HUDEP-2 (cell line): ENCODE measurements at regions not wholly inside any gene's neighbourhood (a gene's known extent, or its start where the extent isn't known, plus 50 kb on each side); places are given as distances from the start of the nearest gene placed in this dataset.
"Not testable (repeated sequence)": the region's sequence is repeated elsewhere in the genome, so short reads cannot be mapped to it uniquely, and the experiment has no call there.

ENCODE experiments used
- DNase-seq, 76 experiments: peaks; one replicate each; lab custom pipeline; 2025; ENCODE audit not compliant: unreplicated experiment in 76 of 76; lab: John Stamatoyannopoulos, UW

DNA sequence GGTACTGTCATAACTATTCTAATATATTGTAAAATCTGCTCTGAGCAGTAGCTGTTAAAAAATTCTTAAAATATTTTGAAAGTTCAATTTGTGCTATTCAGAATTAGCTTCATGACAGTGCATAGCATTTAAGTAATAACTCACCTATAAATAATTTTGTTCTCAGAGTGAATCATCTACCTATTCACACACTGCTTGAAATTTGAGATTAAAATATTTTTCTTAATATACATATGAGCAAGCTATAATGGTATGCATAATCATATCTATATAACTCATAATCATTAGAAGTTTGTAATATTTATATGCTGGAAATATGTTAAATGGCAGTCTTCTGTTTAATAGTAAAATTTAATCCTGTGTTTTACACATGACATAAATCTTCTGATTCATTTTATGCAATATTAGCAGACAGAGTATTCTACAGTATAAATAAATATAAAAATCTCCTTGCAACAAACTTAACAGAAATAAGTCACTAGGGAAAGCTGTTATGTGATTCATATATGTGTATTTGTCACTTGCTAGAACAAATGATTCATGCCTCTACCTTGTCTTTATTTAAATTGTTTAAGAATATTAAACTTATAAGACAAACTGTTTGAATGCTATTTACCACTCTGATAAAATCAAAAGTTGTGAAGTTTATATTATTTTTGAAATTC, 710.8 kb downstream of the PLOD2 start:
- DNase-seq: no peak

DNA sequence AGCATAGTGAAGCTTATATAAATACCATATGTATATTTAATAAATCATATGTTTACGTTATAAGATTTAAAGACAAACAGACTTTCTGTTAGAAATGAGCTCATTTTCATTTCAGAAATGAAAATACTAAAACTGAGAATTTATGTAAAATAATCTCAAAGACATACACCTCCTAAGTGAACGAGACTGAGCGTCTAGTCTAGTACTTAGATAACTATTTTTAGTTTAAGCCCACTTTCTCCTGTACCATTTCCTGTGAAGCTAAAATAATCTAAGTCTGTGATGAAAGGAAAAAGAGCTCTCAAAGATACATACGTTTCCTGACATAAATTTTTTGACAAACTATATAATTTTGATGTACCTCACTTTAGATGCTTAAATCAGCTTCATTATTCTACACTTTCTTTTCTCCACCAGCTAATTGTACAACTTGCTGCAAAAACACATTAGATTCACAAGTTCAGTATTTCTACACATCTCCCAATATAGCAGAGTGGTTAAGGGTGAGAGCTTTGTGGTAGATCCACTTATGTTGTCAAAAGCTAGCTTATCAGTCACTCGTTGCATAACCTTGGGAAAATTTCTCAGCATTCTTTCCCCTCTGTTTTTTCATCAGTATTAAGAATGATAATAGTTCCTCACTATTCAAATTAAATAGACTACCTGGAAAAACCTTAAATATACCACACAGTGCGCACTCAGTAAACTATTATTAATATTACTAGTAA, 703.0 kb downstream of the PLOD2 start:
- DNase-seq: no peak

DNA sequence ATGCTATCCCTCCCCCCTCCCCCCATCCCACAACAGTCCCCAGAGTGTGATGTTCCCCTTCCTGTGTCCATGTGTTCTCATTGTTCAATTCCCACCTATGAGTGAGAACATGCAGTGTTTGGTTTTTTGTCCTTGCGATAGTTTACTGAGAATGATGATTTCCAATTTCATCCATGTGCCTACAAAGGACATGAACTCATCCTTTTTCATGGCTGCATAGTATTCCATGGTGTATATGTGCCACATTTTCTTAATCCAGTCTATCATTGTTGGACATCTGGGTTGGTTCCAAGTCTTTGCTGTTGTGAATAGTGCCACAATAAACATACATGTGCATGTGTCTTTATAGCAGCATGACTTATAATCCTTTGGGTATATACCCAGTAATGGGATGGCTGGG, 701.3 kb downstream of the PLOD2 start:
- not testable (repeated sequence) for DNase-seq

DNA sequence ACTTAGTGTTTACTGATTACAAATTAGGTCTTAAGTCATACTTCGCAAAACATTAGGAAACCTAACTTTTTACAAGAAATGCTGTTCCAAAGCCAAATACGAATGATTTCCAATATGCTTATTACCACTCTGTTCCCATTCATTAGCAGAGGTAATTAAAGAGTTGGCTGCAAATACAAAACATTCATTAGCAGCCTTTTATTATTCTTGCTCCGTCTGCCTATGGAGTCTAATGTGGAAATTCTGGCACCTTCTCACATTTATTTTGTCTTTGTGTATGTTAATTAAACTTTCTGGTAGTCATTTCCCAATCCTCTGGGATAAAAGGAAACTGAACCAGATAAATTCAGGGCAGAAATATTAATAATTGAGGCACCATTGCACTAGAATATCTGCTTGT, 689.0 kb downstream of the PLOD2 start:
- no peak for DNase-seq

DNA sequence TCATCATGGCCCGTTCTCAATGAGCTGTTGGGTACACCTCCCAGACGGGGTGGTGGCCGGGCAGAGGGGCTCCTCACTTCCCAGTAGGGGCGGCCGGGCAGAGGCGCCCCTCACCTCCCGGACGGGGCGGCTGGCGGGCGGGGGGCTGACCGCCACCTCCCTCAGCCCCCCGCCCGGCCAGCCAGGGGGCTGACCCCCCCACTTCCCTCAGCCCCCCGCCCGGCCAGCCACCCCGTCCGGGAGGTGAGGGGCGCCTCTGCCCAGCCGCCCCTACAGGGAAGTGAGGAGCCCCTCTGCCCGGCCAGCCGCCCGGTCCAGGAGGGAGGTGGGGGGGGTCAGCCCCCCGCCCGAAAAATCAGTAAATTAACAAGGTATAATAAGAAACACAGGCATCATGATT, 678.2 kb downstream of the PLOD2 start:
- not testable (repeated sequence) for DNase-seq

DNA sequence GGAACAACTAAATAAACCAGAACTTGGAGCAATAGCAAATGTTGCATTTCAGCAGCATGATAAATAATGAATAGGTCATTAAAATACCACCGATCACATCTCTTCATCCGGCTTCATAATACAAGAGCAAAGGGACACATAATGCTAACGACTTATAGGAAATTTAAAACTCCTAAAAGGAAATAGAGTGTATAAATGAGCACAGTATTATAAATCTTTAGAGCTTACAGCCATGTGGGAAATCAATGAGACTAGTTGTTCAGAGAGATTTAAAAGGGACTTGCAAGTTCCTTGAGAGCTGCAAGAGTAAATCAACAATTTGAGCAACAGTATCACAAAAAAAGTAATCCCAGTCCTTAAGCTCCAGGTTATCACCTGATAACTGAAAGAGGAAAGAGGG, 677.0 kb downstream of the PLOD2 start:
- DNase-seq: no peak

DNA sequence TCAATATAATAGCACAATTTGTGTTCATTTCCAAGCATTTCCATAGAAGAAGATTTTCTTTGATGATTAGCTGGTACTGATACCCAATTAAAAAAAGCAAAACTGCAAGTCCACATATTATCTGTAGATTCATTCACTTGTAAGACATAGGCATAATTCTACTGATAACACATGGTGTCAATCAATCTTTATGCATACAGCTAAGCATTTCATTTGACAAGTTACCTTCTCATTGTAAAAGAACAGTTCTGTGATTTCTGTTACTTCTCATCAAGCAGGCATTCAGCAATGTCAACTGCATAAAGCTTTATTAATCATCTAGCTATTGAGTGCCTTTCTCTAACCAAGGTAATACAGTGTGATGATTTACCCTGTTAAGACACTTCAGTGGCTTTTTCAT, 672.0 kb downstream of the PLOD2 start:
- no peak for DNase-seq

DNA sequence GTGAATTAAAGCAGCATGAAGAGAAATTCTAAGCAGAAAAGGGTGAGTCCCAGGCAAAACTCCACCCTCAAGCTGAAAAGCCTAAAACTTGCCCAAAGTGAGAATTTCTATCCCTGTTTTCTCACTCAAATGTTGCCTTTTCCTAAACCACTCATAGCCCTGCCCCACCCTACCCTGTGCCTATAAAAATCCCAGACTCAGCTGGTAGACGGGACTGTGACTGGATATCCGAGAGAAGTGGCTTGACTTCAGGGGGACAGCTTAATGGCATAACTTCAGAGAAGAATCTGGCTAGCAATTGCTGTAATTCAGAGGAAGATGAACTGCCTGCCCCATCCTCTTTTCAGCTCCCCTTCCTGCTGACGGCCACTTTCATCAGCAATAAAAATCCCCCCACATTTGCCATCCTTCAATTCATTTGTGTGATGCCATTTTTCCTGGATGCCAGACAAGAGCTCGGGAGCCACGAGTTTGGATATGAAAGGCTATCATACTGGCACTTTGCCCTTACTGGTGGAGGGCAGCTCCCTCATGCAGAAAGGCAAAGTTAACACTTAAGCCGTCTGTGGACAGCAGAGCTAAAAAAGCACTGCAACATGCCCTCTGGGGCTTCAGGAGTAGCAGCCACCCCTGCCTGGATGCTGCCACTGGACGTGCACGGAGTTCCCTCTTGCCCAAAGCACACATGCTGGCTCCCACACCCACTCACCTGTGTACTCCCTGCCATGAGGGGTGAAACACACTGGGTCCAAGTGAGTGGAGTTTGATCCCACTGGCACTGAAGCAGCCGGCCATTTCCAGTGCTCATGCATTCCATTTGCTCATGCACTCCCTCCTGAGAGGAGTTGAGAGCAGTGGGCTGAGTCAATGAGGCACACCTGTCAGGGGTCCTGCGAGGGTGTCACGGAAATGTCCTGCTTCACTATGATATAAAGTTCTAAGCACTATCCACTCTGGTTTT, 670.6 kb downstream of the PLOD2 start:
- DNase-seq: no peak

DNA sequence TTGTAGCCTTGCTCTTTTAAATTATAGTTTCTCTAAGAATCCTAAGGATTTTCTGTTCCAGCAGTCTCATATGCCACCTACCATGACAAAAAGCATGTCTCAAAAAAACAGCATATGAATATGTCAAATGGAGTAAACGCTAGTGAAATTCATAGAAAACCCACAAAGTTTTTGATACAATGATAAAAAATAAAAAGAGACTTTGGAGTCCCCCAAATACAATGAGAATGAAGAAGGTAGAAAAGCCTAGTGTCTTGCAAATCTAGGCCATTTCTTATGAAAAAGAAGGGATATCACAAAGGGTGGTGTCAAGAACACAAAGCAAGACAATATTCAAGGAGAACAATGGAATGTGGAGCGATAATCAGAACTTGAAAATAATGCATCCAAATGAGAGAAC, 668.5 kb downstream of the PLOD2 start:
- no peak for DNase-seq

DNA sequence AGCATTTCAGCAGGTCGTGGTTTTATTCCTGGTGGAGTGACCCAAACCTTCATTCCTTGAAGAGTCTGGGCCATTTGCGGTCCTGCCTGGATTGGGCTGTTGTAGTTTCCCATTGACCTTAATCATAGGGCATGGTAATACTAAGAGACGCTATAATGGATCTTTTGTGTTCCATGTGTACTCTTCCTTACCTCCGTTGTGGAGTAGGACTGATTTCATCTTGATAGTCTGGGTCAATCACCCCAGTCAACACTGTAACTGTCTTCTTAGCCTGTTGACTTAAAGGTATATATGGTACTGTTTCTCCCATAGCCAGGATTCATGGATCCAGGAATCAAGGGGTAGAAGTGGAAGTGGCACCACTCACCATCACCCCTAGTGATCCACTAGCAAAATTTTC, 643.6 kb downstream of the PLOD2 start:
- DNase-seq: not testable (repeated sequence)

DNA sequence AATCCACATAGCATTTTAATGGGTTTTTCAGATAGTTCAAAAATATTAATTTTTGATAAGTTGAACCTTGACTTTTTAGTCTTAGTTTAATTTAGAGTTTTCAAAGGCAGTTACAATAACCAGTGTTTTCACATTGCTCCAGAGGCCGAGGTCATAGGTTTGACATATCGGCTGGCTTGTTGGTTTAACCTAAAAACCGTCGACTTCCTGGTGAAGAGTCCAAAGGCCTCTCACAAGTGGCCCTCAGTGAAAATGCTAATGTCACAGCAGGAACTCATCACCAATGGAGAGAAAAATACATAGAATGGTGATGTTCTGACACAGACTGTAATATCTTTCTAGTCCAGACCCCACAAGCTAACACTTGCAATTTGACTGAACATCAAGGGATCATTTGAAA, 642.3 kb downstream of the PLOD2 start:
- DNase-seq: no peak

DNA sequence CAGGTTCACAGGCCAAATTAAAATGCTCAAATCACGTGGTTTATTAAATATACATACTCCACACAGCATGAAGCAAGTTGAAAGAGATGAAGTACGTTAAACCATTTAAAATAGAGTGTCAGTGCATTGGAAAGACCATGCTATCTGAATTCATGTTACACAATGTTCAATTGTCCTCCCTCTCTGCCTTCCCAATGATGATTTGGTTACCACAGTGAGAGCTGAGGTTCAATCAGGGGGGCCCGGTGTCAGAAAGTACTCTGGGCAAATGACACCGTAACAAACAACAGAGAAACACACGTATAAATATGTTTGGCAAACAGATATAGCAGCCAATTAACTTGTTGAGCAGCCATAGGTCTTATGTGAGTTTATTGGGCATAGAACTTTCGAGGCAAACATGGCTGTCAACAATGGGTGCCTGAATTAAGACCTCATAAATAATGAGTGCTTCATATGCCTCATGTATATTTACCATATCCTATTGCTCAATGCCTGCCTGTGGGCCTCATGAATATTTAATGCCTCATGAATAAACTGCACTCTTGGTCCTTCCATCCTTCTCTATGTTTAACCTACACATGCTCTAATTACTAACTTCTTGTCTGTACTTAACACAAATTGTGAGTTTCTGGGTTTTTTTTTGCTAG, 641.5 kb downstream of the PLOD2 start:
- DNase-seq: no peak

DNA sequence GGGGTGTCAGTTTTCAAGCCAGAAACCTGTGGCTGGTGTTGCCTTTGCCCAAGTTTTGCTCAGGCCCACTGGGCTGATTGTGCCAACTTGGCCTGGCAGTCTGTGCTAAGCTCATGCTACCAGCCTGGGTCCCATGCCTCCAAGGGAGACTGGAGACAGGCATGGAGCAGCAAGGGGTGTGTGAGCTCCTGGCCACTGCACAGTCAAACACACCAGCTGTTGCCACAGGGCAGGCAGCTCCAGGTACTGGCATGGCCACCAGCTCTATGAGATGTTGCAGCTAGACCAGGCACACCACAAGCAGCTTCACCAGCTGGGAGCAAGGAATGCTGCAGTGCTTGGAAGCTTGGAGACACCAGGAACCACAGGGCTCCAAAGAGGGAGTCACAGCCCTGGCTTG, 638.8 kb downstream of the PLOD2 start:
- DNase-seq: no peak

DNA sequence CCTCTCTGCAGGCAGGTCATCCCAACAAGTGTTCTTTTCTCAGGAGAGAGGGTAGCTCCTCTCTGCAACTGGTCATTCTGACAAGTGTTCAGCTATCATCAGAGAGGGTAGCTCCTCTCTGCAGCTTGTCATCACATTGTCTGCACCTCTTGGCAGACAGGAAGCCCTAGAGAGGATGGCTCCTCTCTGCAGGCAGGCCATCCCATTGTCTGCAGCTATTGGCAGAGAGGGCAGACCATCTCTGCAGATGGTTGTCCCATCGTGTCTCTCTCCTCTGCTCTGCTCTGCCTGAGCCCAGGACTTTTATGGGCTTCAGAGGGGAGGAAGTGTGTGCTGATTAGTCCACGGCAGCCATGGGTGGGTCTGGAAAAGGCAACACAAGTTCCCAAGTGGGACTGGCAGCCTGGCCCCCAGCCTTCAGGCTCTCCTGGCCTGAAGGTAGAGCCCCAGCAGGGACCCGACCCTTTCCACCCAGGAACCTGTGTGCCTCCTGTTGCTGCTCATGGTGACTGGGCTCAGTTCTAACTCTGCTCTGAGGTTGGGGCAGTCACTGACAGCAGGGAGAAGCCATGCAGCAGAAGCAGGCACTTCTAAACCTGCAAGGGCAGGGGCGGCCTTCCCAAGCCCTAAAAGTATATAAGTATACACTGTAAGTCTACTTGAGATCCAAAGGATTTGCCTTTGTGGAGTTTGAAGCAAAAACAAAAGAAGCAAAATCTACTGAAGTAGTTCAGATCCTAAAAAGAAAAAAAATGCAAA, 637.9 kb downstream of the PLOD2 start:
- no peak for DNase-seq

DNA sequence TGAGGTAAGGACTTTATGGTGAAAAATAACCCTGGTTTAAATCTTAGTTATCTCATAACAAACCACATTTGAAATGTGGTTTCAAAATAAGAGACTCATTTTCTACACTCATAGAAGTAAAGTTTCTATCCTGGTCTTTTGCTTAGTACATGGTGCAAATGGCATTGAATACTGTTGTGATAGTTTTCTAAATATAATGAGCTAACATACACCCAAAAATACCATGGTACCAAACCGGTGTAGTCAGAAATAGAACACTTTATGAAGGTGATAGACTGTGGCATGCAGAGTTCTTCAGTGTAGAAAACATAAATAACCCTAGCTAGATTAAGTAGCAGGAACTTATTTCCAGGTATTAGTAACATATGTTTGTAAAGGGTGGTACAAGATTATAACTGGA, 629.4 kb downstream of the PLOD2 start:
- DNase-seq: no peak

DNA sequence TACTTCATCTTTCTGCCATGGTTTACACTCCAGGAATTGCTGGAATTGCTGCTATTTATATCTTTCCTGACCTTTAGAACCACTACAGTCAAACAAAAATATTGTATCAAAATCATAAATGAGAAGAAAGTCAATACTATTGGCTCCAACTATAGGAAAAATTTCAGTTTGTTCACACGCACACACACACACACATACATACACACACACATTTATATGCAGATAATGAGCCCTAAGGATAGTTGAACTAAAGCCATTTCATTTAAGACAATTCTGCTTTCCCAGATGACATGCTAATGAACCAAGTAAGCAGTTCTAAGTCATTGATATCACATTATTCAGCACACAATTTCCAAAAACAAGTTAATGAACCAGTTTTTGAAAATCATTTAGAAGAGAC, 627.3 kb downstream of the PLOD2 start:
- no peak for DNase-seq

DNA sequence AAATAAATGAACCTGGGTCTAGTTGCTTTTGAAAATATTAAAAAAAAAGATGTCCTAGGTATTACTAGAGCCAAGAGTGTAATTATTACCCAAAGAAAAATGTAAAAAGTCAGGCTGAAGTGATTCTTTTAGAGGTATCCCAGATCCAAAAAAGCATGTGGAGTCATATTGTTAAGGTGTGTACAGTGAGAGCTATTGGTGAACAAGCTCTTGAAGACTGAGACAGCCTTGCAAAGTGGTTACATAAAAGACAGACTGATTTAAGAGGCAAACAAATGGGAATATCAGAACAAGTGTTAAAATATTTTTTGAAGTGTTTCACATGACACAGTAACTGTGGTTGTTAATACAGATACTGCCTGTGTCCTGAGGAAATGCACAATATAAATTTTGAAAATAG, 624.5 kb downstream of the PLOD2 start:
- DNase-seq: no peak

DNA sequence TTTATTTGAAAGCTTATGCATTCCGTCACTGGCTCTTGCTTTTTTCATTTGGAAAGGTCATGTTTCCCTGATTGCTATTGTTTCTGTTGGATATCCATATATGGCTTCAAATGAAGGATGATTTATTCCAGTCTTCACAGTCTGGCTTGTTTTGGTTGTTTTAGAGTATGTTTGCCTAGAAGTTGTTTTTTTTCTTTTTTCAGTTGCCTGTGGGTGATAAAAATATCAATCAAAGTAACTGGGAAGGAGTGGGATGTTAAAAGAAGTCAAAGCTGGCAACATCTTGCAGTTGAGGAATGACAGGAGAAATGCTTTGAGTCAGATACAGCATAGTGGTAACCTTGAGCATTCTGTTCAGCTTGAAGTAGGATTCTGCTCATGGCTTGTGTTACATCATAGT, 610.5 kb downstream of the PLOD2 start:
- DNase-seq: no peak

DNA sequence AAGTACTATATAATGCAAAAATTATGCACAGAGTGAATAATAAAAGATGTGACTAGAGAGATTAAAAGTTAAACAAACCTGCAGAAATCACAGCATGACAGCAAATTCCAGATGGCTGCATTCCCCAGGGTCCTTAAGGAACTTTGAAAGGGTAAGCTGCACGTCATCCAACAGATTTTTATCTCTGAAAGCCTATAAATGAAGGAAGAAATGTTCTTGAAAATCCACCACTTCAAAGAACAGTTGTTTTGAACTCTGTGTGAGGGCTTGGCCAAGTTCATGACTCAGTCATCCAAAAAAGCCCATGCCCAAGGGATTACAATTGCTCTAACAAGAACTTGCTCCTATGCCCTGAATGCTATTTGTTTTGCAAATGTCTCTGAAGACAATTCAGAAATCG, 603.6 kb downstream of the PLOD2 start:
- DNase-seq: no peak

DNA sequence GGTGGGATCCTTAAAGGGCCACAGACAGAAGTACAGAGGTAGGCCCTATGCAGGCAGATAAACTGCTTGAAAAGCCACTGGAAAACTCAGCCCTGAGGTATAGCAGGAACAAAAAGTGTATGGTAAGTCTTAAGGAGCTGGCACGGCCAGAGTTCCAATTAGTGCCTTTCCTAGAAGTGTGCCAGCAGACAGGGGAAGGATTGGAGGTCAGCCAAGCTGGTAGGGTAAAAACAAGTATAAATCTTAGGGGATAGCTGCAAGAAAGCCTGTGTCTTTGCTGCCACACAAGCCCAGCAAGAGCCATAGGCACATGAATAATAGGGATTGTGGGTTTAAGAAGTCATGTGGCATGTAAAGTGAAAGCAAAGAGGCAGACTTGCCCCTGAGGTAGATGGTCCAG, 582.5 kb downstream of the PLOD2 start:
- DNase-seq: no peak
